AG08396 (cell line): ENCODE measurements at regions not wholly inside any gene's neighbourhood (a gene's known extent, or its start where the extent isn't known, plus 50 kb on each side); places are given as distances from the start of the nearest gene placed in this dataset.

ENCODE experiments used
- DNase-seq: peaks from one replicate; pipeline ENCODE4 v3.0.0; 2012; ENCODE audit warnings: low spot score, mixed read lengths

DNA sequence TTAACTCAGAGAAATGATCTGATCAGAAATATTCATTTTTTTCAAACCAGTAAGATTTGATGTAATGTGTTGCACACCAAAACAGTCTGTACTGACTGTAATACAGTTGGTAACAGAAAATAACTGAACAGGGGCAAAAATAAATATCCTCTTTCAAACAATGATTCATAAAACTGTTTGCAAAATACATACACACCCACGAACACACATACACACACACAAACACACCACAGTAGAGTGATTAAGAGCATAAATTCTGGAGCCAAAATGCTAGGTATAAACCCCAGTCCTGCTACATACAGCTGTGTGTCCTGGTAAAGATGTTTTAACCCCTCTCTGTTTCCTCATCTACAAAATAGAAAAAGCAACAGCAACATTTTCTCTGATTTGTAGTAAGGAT lies 376.6 kb downstream of the PDGFC start:
- DNase-seq: no peak

GRCh38 chr4:156594624-156595023 lies 377.0 kb downstream of the PDGFC start:
- DNase-seq: no peak

DNA sequence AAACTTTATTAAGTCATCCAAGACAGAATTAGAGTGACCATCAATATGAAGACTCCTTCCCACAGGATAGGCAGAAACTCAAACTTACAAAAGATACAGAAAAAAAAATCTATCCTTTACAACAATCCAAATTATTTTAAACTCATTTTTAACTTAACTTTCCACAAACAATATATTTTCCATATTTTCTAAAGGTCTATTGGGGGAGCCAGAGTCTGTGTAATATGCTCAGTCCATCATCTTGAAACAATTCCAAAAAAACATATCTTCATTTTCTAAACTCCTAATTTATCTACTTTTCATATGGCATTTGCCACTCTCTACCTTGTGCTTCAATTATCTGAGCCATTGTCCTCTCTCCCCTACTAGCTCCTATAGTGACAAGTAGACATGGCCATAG lies 378.1 kb downstream of the PDGFC start:
- DNase-seq: no peak

GRCh38 chr4:156591679-156592078 lies 379.9 kb downstream of the PDGFC start:
- no peak for DNase-seq

DNA sequence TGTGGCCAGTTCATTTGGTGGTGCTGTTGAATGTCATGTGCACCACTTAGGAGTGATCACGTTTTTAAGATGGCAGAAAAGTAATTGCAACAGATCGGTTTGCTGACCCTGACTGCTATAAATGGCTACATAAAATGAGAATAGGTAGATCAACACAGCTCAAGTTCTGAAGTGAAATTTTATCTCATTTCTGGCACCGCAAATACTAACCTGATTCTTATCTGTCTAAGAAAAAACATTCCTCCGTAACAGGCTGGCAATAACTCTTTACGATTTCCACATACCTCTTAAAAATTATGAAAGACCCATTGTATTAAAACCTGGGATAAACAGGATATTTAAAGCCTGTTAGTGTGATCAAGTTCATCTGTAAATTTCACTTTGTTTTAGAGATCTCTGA lies 387.5 kb downstream of the PDGFC start:
- no peak for DNase-seq

DNA sequence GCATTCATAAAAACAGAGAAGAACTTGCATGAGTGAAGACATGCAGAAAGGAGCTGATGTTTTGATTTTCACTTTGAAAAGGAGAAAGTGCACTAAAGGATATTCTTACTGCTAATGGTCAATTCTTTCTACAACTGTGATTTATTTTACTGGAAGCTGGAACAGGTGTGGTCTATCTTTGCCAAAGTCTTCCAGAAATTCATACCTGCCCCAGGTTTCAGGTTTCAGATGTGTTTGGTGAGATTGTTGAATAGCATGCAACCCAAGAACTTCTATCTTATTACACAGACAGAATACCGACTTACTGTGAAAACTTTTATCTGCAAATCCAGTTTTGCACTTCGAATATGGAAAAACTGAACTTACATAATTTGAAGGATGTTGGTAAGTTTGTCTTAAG lies 388.3 kb downstream of the PDGFC start:
- DNase-seq: no peak

- no peak for DNase-seq
These were observed 390.1 kb downstream of the PDGFC start for GRCh38 chr4:156581282-156582063.

- no peak for DNase-seq
These were observed 392.9 kb downstream of the PDGFC start for GRCh38 chr4:156578713-156579112.

- no peak for DNase-seq
These were observed 393.6 kb downstream of the PDGFC start for GRCh38 chr4:156578005-156578404.

DNA sequence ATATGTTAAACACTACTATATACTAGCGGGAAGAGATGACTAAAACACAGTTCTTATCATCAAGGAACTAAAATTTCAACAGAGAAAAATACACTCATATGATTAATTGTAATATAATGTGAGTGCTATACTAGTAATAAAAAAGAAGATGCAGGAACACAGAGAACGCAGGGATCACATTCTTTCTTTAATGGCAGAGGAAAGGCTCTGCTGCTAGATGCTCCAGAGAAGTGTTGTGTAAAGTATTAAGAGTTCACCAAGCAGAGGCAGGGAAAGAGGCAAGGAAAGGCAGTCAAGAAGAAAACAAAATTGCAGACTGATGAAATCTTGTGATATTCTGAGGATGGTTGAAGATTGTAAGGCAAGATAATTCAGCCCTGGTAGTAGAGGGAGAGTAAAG lies 394.7 kb downstream of the PDGFC start:
- no peak for DNase-seq

DNA sequence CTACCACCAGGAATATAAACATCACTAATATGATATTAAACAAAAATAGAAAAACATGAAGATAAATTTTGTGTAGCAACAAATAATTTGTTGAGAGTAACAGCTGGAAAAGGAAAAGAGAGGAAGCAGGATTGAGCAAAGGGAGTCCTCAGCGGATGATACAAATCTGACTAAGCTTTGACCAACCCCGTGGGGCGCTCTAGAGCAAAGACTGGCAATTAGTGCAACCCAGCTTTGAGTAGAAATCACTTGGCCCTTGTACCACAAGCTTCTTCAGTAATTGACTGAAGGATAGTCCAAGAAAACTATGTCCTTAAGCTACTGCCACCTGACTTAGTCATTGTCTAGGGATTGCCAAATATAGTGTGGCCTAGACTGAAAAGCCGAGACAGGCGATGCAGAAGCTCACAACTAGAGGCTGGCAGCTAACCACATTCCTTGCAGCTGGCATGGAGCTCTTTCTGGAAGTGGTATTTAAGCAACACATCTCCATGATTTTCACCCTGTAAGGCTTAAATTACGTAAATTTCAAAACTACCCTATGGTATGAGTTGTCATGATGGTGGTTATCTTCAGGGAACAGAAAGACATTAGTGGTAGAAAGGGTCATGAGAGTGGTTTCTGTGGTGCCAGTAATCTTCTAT lies 396.0 kb downstream of the PDGFC start:
- DNase-seq: no peak

DNA sequence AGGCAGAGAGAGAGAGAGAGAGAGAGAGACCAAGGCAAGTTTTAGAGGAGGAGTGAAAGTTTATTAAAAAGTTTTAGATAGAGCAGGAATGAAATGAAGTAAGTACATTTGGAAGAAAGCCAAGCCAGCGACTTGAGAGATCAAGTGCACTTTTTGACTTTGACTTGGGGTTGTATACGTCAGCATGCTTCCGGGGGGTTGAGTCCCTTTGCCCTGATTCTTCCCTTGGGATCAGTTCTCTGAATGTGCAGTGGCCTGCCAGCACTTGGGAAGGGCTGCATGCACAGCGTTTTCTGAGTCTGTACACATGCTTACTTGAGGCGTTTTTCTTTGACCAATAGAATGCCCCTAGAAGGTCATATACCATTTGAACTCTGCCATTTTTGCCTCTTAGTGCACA lies 400.5 kb downstream of the PDGFC start:
- DNase-seq: no peak

DNA sequence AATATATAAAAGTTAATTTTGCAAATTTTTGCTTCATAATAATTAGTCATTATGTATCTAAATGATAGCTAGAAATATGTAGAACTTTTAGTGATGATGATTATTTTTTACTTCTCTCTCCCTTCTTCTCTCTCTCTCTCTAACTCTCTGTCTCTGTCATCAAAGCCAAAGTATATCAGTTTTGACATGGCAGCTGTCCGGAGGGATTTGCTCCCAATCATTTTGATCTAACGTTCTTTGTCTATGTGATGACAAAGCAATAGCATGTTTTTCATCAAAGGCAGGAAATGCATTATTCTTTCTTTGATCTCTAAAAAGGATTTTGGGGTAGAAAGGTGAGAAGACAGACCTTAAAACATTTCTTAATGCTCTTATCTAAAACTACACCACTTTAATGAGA lies 402.1 kb downstream of the PDGFC start:
- DNase-seq: no peak

- DNase-seq: no peak
These were observed 403.1 kb downstream of the PDGFC start for GRCh38 chr4:156568484-156568883.

GRCh38 chr4:156568041-156568440 lies 403.6 kb downstream of the PDGFC start:
- peak; percentile 12 for DNase-seq

DNA sequence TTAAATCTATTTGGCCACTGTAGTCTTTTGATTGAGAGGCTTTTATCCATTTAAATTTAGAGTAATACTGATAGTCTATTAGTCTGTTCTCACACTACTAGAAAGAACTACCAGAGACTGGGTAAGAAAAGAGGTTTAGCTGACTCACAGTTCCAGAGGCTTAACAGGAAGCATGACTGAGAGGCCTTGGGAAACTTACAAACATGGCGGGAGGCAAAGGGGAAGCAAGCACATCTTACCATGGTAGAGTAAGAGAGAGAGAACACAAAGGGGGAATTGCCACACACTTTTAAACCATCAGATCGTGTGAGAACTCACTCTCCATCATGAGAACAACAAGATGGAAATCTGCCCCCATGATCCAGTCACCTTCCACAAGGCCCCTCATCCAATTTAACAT lies 410.9 kb downstream of the PDGFC start:
- no peak for DNase-seq

DNA sequence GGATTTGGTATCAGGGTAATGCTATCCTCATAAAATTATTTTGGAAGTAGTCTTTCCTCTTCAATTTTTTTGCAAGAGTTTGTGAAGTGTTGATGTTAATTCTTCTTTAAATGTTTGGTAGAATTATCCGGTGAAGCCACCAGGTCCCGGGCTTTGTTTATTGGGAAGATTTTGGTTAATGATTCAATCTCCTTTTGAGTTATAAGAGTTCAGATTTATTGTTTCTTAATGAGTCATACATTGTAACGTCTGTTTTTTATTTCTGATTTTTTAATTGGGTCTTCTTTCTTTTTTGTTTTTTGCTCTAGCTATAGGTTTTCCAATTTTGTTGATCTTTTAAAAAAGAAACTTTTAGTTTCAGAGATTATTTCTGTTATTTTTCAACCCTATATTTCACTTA lies 412.3 kb downstream of the PDGFC start:
- no peak for DNase-seq

DNA sequence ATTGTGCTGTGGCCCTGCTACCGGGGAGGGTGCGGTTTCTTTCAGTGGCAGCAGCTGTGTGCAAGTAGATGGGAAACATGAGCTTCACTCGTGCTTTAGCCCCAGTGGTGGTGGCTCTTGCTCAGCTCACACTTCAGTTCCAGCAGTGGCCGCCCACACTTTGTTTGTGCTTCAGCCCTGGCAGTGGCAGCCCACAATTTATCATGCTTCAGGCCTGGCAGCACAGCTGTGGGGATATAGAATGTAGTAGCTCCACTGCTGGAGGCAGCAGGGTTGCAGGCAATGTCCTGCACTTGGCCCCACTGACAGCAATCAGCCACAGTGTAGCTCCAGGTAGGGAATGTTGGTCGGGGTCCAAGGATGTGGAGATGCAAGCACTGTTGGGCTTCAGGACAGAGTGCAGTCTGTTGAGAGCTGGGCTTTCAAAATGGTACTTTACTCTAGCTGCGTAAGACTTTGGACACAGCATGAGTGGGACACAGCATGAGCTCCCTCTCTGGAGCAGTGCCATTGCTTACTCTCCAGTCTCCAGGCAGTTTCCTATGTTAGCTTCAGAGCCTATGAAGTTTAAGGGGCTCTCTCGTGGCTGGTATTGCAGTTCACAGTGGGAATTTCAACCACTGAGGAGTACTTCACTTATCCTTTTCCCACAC lies 413.1 kb downstream of the PDGFC start:
- peak; percentile 18 for DNase-seq

- DNase-seq: no peak
These were observed 413.7 kb downstream of the PDGFC start for GRCh38 chr4:156557920-156558319.

DNA sequence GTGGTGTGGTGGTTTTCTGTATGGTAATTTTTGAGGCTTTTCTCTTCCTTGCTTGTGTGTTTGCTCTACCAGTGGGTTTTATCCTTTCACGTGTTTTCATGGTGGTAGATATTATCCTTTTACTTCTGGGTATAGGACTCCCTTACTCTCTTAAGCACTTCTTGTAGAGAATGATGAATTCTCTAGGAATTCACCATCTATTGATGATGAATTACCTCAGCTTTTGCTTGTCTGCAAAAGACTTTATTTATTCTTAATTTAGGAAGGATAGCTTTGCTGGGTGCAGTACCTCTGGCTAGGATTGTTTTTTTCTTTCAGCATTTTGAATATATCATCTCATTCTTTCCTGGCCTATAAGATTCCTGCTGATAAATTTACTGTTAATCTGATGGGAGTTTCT lies 415.3 kb downstream of the PDGFC start:
- no peak for DNase-seq

DNA sequence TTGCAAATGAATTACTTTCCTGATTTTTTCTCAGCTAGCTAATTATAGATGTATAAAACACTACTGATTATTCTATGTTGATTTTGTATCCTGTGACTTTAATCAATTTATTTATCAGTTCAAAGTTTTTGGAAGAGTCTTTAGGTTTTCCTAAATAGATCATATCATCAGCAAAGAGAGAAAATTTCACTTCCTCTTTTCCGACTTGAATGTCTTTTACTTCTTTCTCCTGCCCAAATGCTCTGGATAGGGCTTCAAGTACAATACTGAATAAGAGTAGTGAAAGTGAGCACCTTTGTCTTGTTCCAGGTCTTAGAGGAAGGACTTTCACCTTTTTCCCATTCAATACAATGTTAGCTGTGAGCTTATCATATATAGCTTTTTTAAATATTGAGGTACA lies 417.9 kb downstream of the PDGFC start:
- DNase-seq: no peak

DNA sequence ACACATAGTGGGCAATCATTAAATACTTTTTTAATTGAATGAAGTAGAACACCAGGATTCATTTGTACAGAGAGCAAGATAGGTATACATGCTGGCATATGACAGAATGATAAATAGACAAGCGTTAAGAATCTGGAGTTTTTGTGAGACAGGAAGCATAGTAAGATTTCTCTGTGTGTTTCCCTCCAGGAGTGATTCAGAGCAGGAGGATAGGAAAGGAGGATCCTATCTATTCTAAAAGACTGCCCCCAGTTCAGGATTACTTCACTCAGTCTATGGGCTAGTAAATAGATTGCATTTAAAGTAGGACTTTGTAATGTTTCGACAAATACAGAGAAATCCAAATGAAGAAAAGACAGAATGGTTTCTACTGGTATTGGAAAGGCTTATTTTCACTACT lies 423.7 kb downstream of the PDGFC start:
- no peak for DNase-seq

GRCh38 chr4:156547439-156547838 lies 424.2 kb downstream of the PDGFC start:
- DNase-seq: peak; percentile 48
